SHP77 (cell line): ENCODE measurements at regions not wholly inside any gene's neighbourhood (a gene's known extent, or its start where the extent isn't known, plus 50 kb on each side); places are given as distances from the start of the nearest gene placed in this dataset.
A peak's percentile ranks its signal among the peaks of the same experiment; 100 is the strongest.
"Not testable (repeated sequence)": the region's sequence is repeated elsewhere in the genome, so short reads cannot be mapped to it uniquely, and the experiment has no call there.

ENCODE experiments used
- DNase-seq, 2 experiments: peaks; one replicate each; lab custom pipeline; 2025; lab: John Stamatoyannopoulos, UW

GRCh38 chr5:86977190-86977589, 290.5 kb upstream of the RASA1 start:
- no peak for DNase-seq

GRCh38 chr5:86977808-86978207, 289.9 kb upstream of the RASA1 start:
- DNase-seq, result no peak

DNA sequence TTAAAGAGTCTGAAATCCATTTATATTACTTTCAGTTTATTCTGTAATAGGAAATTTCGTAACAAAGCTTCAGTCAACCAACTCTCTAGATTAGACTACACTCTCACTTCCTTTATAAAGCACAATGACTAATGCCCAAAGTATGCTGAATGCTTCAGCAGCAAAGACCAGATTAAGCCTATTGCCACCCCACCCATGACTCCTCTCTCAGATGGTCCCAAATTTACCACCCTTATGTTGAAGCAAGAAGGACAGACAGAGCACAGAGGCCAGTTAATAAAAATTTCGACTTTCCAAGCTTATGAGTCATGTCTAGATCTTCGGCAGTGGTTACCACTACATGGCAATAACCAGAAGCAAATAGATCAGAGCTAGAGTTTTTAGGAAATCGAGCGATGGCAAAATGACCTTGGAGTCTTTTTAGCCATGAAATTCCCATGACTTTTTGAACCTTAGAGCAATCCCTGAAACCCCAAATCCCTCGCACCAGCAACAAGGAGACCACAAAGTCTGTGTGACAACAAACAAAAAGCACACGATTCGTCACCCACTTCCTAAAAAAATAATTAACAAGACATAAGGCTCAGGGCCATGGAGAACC, 287.8 kb upstream of the RASA1 start:
- no peak for DNase-seq

GRCh38 chr5:86981898-86982297, 285.8 kb upstream of the RASA1 start:
- no peak for DNase-seq

- no peak for DNase-seq
Observed at GRCh38 chr5:86983208-86983607, 284.5 kb upstream of the RASA1 start.

- DNase-seq, result no peak
Observed at GRCh38 chr5:86986837-86987236, 280.8 kb upstream of the RASA1 start.

- DNase-seq, result no peak
Observed at GRCh38 chr5:86997516-86997915, 270.2 kb upstream of the RASA1 start.

- DNase-seq, result no peak
Observed at GRCh38 chr5:86999951-87000350, 267.7 kb upstream of the RASA1 start.

GRCh38 chr5:87002485-87002884, 265.2 kb upstream of the RASA1 start:
- DNase-seq, result no peak

DNA sequence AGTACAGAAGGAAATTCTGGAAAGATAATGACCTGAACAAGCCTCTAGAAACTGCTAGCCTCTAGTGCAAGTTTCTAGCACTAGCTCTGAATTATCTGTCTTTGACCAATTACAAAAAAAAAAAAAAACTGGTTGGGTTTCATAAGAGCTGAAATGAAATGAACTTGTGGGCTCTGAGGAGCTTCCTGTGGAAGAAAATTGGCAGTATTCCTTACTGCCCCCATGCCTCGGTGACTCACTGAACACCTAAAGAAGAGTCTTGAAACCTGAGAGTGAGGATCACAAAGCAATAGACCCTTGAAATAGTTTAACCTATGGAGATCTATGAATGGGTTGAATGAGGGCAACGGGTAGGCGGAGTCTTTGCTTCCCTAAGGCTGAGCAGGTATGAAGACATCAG, 263.6 kb upstream of the RASA1 start:
- DNase-seq, result no peak

- no peak for DNase-seq
Observed at GRCh38 chr5:87007737-87008136, 259.9 kb upstream of the RASA1 start.

- DNase-seq, result no peak
Observed at GRCh38 chr5:87008751-87009560, 258.7 kb upstream of the RASA1 start.

- DNase-seq, result no peak
Observed at GRCh38 chr5:87010736-87011135, 256.9 kb upstream of the RASA1 start.

- no peak for DNase-seq
Observed at GRCh38 chr5:87015901-87016300, 251.8 kb upstream of the RASA1 start.

DNA sequence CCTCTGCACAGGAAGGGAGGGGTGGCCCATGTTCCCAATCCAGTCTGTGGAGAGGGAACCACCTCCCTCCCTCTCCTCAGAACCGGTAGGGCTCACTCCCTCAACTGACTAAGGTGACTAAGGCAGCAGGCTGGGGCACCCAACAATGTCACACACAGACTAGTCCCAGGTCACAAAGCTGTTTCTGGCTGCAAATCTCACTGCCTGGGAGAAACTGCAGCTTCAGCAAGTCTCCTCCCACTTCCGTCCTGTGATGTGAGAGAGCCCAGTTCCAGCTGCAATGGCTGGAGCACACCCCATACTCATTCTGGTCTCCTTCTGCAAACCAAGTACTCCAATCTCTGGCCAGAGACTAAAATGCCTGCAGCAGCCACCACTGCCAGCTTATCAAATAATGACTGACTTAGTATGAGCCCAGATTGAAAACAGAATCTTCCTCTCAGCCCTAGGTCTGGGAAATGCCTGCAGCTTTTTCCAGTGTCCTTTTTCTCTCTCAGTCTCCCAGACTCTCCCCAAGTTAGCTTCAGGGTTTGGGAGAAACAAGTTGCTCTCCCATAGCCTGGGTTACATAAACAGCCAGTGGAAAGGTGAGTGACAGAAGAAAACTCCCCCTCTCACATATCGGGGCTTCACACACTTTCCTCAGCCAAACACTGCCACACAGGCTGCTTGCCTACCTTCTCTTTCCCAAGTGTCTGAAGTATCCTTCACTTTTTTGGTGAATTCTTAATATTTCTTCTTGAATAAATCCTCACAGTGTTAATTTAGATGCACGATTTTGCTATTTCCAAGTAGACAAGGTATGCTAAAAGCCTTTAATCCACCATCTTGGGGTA, 247.4 kb upstream of the RASA1 start:
- DNase-seq, result peak in 1 of 2 experiments; percentile 29

- DNase-seq, result no peak
Observed at GRCh38 chr5:87022415-87022814, 245.3 kb upstream of the RASA1 start.

DNA sequence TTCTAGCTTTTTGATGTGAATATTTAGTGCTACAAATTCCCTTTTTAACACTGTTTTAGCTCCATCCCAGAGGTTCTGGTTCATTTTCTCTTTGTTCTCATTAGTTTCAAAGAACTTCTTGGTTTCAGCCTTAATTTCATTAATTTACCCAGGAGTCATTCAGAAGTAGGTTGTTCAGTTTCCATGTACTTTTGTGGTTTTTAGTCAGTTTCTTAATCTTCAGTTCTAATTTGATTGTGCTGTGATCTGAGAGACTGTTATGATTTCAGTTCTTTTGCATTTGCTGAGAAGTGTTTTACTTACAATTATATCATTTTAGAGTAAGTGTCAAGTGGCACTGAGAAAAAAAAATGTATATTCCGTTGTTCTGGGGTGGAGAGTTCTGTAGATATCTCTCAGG, 240.1 kb upstream of the RASA1 start:
- DNase-seq, result no peak

- no peak for DNase-seq
Observed at GRCh38 chr5:87029951-87030350, 237.7 kb upstream of the RASA1 start.

- no peak for DNase-seq
Observed at GRCh38 chr5:87030699-87031098, 237.0 kb upstream of the RASA1 start.

GRCh38 chr5:87034557-87034956, 233.1 kb upstream of the RASA1 start:
- DNase-seq, result no peak

- DNase-seq, result no peak
Observed at GRCh38 chr5:87042554-87042953, 225.1 kb upstream of the RASA1 start.

GRCh38 chr5:87048156-87048555, 219.5 kb upstream of the RASA1 start:
- no peak for DNase-seq

DNA sequence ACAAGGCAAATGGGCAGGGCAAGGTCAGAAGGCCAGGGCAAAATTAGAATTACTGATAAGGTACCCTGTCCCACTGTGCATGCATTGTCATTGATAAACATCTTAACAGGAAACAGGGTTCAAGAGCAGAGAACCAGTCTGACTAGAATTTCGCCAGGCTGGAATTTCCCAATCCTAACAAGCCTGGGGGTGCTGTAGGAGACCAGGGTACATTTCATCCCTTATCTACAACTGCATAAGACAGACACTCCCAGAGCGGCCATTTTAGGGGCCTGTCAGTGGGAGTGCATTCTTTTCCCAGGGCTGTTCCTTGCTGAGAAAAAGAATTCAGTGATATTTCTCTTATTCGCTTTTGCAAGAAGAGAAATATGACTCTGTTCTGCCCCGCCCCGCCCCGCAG, 218.7 kb upstream of the RASA1 start:
- DNase-seq, result not testable (repeated sequence)
